Cardiac muscle cell (in vitro differentiated cells and primary cell): ENCODE measurements at regions not wholly inside any gene's neighbourhood (a gene's known extent, or its start where the extent isn't known, plus 50 kb on each side); places are given as distances from the start of the nearest gene placed in this dataset.
A peak's percentile ranks its signal among the peaks of the same experiment; 100 is the strongest.

ENCODE experiments used
- DNase-seq, 2 donors: peaks; one replicate each; pipeline versions ENCODE4 v3.0.0 to v3.0.0-alpha.2; 2010 to 2017; ENCODE audit warnings: low read depth in 1 of 2, low spot score in 1 of 2
- H3K27ac ChIP-seq: fragments of 200-600 bp; sonication (generic); 2 replicates; pipeline ENCODE4 v1.5.1; 2016
- H3K27me3 ChIP-seq: fragments of 200-600 bp; sonication (generic); 2 replicates; pipeline ENCODE4 v1.6.0; 2016; ENCODE audit warnings: control low read depth
- H3K36me3 ChIP-seq: fragments of 200-600 bp; sonication (generic); 2 replicates; pipeline ENCODE4 v1.5.1; 2016; ENCODE audit warnings: control low read depth
- H3K4me1 ChIP-seq: fragments of 200-600 bp; sonication (generic); 2 replicates; pipeline ENCODE4 v1.8.1; 2017; ENCODE audit warnings: low read depth, mild to moderate bottlenecking, mixed run types
- H3K4me3 ChIP-seq: fragments of 200-600 bp; sonication (generic); 2 replicates; pipeline ENCODE4 v1.5.1; 2016; ENCODE audit warnings: mild to moderate bottlenecking
- H3K9me3 ChIP-seq: fragments of 200-600 bp; sonication (generic); 2 replicates; pipeline ENCODE4 v1.5.1; 2017; ENCODE audit warnings: low read depth, mild to moderate bottlenecking, control low read depth
- TF ChIP-seq, protein P1 (sequence below): IDR thresholded peaks from 2 replicates; pipeline ENCODE4 v1.5.1; 2012; ENCODE audit warnings: low read depth, mild to moderate bottlenecking, low read length

- DNase-seq, result no peak
- no peak overlapping the region for H3K4me3 ChIP-seq
- H3K4me1 ChIP-seq, result no peaks in the 10 kb centered on the region
- H3K9me3 ChIP-seq, result no peaks in the 10 kb centered on the region
- H3K27ac ChIP-seq, result no peak overlapping the region
- H3K27me3 ChIP-seq, result no peaks in the 10 kb centered on the region
- TF ChIP-seq, protein P1, sequence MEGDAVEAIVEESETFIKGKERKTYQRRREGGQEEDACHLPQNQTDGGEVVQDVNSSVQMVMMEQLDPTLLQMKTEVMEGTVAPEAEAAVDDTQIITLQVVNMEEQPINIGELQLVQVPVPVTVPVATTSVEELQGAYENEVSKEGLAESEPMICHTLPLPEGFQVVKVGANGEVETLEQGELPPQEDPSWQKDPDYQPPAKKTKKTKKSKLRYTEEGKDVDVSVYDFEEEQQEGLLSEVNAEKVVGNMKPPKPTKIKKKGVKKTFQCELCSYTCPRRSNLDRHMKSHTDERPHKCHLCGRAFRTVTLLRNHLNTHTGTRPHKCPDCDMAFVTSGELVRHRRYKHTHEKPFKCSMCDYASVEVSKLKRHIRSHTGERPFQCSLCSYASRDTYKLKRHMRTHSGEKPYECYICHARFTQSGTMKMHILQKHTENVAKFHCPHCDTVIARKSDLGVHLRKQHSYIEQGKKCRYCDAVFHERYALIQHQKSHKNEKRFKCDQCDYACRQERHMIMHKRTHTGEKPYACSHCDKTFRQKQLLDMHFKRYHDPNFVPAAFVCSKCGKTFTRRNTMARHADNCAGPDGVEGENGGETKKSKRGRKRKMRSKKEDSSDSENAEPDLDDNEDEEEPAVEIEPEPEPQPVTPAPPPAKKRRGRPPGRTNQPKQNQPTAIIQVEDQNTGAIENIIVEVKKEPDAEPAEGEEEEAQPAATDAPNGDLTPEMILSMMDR, result no peak
- H3K36me3 ChIP-seq, result no peaks in the 10 kb centered on the region
Observed at GRCh38 chr2:224258059-224258458, 143.8 kb downstream of the FAM124B start.

- Histone ChIP-seq H3K27ac (no peak overlapping the region), H3K36me3 (no peaks in the 10 kb centered on the region), H3K9me3 (no peaks in the 10 kb centered on the region), H3K4me3 (no peak overlapping the region), H3K27me3 (no peaks in the 10 kb centered on the region), H3K4me1 (no peaks in the 10 kb centered on the region)
- TF ChIP-seq, protein P1, result no peak
- no peak for DNase-seq
Observed at GRCh38 chr2:224257156-224257555, 144.8 kb downstream of the FAM124B start.

GRCh38 chr2:224253464-224253863 lies 148.4 kb downstream of the FAM124B start:
- TF ChIP-seq, protein P1, result no peak
- H3K4me1 ChIP-seq, result no peaks in the 10 kb centered on the region
- H3K9me3 ChIP-seq, result no peaks in the 10 kb centered on the region
- H3K36me3 ChIP-seq, result no peaks in the 10 kb centered on the region
- no peaks in the 10 kb centered on the region for H3K27me3 ChIP-seq
- DNase-seq, result no peak
- H3K27ac ChIP-seq, result no peak overlapping the region
- no peak overlapping the region for H3K4me3 ChIP-seq

- H3K27me3 ChIP-seq, result no peaks in the 10 kb centered on the region
- TF ChIP-seq, protein P1, result no peak
- no peak for DNase-seq
- no peaks in the 10 kb centered on the region for H3K36me3 ChIP-seq
- no peak overlapping the region for H3K27ac ChIP-seq
- H3K4me1 ChIP-seq, result no peaks in the 10 kb centered on the region
- H3K9me3 ChIP-seq, result no peaks in the 10 kb centered on the region
- no peak overlapping the region for H3K4me3 ChIP-seq
Observed at GRCh38 chr2:224252631-224253030, 149.3 kb downstream of the FAM124B start.

DNA sequence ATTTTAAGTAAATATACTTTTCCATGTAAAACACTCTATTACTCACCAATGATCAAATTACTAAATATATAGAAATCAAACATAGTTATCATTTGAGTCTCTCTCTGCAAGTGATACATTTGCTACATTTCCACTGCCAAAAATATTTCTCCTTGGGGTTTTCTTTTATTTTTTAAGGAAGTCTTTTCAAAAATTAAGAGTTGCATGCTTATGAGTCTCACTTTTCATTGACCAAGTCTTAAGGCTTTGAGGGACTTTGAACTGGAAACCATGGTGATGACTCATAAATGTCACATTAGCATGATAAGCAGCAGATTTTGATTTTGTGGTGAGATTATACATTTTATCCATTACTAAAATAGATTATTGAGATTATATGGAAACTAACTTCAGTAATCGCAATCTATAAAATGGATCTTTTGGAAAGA lies 152.9 kb downstream of the FAM124B start:
- no peaks in the 10 kb centered on the region for H3K4me1 ChIP-seq
- no peak overlapping the region for H3K4me3 ChIP-seq
- no peaks in the 10 kb centered on the region for H3K27me3 ChIP-seq
- DNase-seq, result no peak
- TF ChIP-seq, protein P1, result no peak
- H3K9me3 ChIP-seq, result no peaks in the 10 kb centered on the region
- no peak overlapping the region for H3K27ac ChIP-seq
- H3K36me3 ChIP-seq, result no peaks in the 10 kb centered on the region

DNA sequence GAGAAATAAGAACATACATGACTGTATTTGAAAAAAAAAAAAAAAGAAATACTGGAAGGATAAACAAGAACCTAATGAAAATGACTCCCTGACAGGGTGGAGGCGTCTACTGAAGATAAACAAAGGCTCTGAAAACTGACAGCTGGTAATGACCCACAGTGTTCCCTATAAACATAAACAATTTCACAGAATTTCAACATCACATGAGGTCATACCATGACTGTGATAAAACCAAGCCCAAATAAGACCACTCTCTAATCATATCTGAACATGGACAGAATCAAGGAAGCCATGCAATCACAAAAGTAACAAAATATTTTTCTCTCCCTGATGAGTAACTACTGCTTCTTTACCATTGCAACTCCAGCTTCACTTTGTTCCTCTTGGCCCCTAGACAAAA lies 159.3 kb downstream of the FAM124B start:
- Histone ChIP-seq H3K4me1 (no peaks in the 10 kb centered on the region), H3K4me3 (no peak overlapping the region), H3K9me3 (no peaks in the 10 kb centered on the region), H3K27ac (no peak overlapping the region), H3K36me3 (no peaks in the 10 kb centered on the region), H3K27me3 (no peaks in the 10 kb centered on the region)
- peak in 1 of 2 donors; percentile 74 for DNase-seq
- TF ChIP-seq, protein P1, result no peak
